CD4-positive, alpha-beta T cell treated with Interleukin-15 for 4 hours (primary cell): ENCODE measurements at regions not wholly inside any gene's neighbourhood (a gene's known extent, or its start where the extent isn't known, plus 50 kb on each side); places are given as distances from the start of the nearest gene placed in this dataset.

ENCODE experiments used
- DNase-seq: peaks from one replicate; pipeline ENCODE4 v3.0.0-alpha.2; 2020; ENCODE audit warnings: low spot score

DNA sequence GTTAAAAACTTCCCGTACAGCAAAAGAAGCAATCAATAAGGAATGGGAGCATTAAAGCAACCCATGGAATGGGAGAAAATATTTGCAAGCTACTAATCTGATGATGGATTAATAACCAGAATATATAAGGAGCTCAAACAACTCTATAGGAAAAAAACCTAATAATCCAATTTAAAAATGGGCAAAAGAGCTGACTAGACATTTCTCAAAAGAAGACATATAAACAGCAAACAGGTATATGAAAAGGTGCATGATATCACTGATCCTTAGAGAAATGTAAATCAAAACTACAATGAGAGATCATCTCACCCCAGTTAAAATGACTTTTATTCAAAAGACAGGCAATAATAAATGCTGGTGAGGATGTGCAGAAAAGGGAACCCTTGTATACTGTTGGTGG is 52.7 kb upstream of the POU1F1 start:
- DNase-seq: no peak
